GM10266 (cell line): ENCODE measurements at regions not wholly inside any gene's neighbourhood (a gene's known extent, or its start where the extent isn't known, plus 50 kb on each side); places are given as distances from the start of the nearest gene placed in this dataset.
"Not testable (repeated sequence)": the region's sequence is repeated elsewhere in the genome, so short reads cannot be mapped to it uniquely, and the experiment has no call there.

Experiments
- DNase-seq: peaks from one replicate; pipeline ENCODE4 v3.0.0; 2012; ENCODE audit errors: extremely low spot score

DNA sequence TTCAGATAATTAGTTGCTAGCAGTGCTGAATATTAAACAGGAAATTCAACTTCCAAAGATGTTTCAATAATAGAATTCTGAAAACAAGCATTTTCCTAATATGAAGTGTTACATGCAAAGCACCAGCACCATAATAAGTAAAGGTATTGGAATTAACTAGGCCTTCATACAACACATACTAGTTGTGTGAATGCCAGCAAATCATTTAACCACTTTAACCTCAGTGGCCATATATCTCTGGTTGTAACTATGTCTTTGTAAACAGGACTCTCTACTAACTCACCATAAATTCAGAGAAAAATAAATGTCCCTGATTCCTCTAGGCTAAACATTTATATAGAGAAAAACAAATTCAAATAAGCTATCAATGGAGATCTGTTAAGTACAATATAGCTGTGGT lies 65.1 kb upstream of the NBPF26 start:
- DNase-seq = not testable (repeated sequence)

- DNase-seq = not testable (repeated sequence)
Observed at GRCh38 chr1:120659133-120659532, 64.6 kb upstream of the NBPF26 start.

GRCh38 chr1:120664376-120665249 lies 59.1 kb upstream of the NBPF26 start:
- DNase-seq = not testable (repeated sequence)

GRCh38 chr1:120665250-120665577 lies 58.5 kb upstream of the NBPF26 start:
- DNase-seq = not testable (repeated sequence)

DNA sequence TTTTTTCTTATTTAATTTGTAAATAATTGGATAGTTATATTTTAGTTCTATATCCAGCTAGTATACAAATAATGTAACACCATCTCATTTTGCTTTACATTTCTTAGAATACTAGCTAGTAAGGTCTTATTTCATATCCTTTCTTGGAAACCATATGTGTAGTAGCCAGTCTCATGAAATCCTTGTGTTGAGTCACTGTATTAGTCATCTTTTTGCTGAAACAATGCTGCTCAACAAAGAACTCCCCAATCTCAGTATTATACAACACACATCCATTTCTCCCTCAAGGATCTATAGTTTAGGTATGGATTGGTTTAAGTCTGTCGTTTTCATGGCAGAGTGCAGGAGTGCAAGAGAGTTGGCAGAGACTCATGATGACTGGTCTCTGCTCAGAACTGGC lies 55.6 kb upstream of the NBPF26 start:
- DNase-seq = not testable (repeated sequence)
